ENCODE measurements at regions not wholly inside any gene's neighbourhood (a gene's known extent, or its start where the extent isn't known, plus 50 kb on each side); places are given as distances from the start of the nearest gene placed in this dataset.

DNA sequence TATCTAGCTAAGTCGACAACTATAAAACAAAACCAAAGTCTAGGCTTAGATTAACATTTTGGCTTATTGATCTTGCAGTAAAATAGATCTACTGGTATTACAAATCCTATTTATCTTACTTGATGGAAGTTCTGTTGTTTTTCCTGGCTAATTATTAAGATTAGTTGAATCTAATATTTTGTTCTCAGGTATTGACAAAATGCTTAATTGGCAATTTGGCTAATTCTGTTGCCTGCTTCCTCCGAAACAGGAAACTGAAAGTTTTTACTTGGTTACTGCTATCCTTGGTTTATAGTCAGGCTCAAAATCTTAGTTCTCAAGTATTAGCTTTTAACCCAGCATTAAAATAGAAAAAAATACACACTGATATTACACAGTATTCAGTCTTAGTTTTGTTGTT is 820.5 kb downstream of the NR2F1-AS1 start:
- H3K4me3 ChIP-seq (ENCODE audit: low read depth, low read length) = no peak overlapping the region
- no peak for DNase-seq (ENCODE audit: low read depth)
- TF ChIP-seq MYC (IDR thresholded peaks at IDR 0.05; ENCODE audit: low read depth, low read length) = no peak
- TF ChIP-seq, protein P1, sequence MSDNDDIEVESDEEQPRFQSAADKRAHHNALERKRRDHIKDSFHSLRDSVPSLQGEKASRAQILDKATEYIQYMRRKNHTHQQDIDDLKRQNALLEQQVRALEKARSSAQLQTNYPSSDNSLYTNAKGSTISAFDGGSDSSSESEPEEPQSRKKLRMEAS (IDR thresholded peaks at IDR 0.05; ENCODE audit: low read depth, low read length) = no peak
- no peak for TF ChIP-seq POLR2A (IDR thresholded peaks at IDR 0.05; ENCODE audit: extremely low read depth, insufficient read length)
- no peak for TF ChIP-seq CTCF (IDR thresholded peaks at IDR 0.05; ENCODE audit: low read depth, low read length)

DNA sequence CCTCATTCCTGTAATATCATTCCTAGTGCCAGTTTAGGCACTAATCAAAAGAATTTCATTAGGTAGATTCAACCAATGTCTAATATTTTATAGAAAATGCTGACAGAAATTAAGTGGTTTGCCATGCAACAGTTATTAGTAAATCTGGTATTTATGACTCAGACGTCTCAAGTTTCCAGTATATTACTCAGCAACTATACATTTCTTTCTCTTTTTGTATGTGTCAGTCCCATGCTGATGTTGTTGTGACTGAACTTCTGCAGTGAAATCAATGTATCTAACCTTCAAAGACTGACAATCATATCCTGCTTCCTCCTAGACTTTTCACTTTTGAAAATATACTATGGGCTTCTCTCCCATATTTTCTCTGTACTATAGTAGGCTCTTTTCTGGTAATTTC is 822.5 kb downstream of the NR2F1-AS1 start:
- no peak for DNase-seq (ENCODE audit: low read depth)
- H3K4me3 ChIP-seq (ENCODE audit: low read depth, low read length) = no peak overlapping the region
- no peak for TF ChIP-seq POLR2A (IDR thresholded peaks at IDR 0.05; ENCODE audit: extremely low read depth, insufficient read length)
- TF ChIP-seq, protein P1 (IDR thresholded peaks at IDR 0.05; ENCODE audit: low read depth, low read length) = no peak
- no peak for TF ChIP-seq MYC (IDR thresholded peaks at IDR 0.05; ENCODE audit: low read depth, low read length)
- no peak for TF ChIP-seq CTCF (IDR thresholded peaks at IDR 0.05; ENCODE audit: low read depth, low read length)

DNA sequence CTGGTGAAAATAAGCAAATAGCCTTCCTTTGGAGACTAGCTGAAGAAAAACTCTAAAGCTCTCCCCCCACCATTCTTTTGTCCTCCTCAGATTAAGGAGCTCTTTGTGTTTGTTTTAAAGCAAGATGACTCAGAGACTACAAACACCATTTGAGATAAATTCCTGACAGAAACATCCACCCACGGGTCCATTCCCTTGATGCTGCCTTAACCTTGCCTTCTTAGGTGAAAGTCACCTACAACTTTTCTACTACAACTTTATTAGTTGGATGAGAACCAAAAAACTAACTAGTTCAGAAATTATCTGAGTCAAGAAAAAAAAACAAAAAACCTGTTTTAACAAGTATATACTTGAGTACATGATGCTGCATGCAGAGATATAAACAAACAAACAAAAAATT is 831.1 kb downstream of the NR2F1-AS1 start:
- TF ChIP-seq POLR2A (IDR thresholded peaks at IDR 0.05; ENCODE audit: extremely low read depth, insufficient read length) (no peak), MYC (IDR thresholded peaks at IDR 0.05; ENCODE audit: low read depth, low read length) (no peak), CTCF (IDR thresholded peaks at IDR 0.05; ENCODE audit: low read depth, low read length) (no peak)
- TF ChIP-seq, protein P1 (IDR thresholded peaks at IDR 0.05; ENCODE audit: low read depth, low read length) = no peak
- DNase-seq (ENCODE audit: low read depth) = no peak
- no peak overlapping the region for H3K4me3 ChIP-seq (ENCODE audit: low read depth, low read length)

- TF ChIP-seq, protein P1 (IDR thresholded peaks at IDR 0.05; ENCODE audit: low read depth, low read length) = no peak
- no peak overlapping the region for H3K4me3 ChIP-seq (ENCODE audit: low read depth, low read length)
- no peak for DNase-seq (ENCODE audit: low read depth)
Measured at GRCh38 chr5:92748072-92748676, 832.8 kb downstream of the NR2F1-AS1 start.

GRCh38 chr5:92741906-92742305 is 839.1 kb downstream of the NR2F1-AS1 start:
- DNase-seq (ENCODE audit: low read depth) = no peak
- TF ChIP-seq MYC (IDR thresholded peaks at IDR 0.05; ENCODE audit: low read depth, low read length) (no peak), POLR2A (IDR thresholded peaks at IDR 0.05; ENCODE audit: extremely low read depth, insufficient read length) (no peak), CTCF (IDR thresholded peaks at IDR 0.05; ENCODE audit: low read depth, low read length) (no peak)
- TF ChIP-seq, protein P1 (IDR thresholded peaks at IDR 0.05; ENCODE audit: low read depth, low read length) = no peak
- H3K4me3 ChIP-seq (ENCODE audit: low read depth, low read length) = no peak overlapping the region

DNA sequence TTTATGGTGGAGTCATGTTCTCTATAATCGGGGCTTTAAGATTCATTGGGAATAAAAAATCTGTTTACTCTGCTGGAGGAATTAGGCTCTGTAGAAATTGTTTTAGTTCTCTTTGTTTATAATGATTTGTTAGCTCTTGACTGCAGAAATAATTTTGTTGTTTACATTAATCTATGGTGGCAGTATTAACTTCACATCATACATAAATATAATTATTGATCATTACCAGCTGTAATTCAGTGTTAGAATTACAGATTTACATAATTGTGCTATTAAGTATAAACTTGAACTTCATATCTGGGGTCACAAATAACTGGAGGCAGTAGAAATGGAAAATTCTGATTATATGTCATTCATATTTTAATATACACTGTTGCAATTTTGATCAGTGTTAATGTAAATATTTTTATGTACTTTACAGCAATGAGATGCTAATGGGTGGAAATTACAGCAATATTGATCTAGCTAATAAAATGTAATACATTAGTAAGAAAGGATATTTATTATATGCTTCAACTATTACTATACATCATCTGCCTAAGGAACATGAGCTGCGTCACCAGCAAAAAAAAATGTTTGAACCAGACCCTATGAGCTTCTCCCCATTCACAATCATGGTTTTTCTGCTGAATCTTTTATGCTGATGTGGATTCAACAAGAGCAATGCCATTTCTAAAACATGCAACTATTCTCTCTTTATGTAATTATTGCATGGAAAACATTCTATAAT is 846.6 kb downstream of the NR2F1-AS1 start:
- TF ChIP-seq CTCF (IDR thresholded peaks at IDR 0.05; ENCODE audit: low read depth, low read length) (no peak), MYC (IDR thresholded peaks at IDR 0.05; ENCODE audit: low read depth, low read length) (no peak), POLR2A (IDR thresholded peaks at IDR 0.05; ENCODE audit: extremely low read depth, insufficient read length) (no peak)
- TF ChIP-seq, protein P1 (IDR thresholded peaks at IDR 0.05; ENCODE audit: low read depth, low read length) = no peak
- no peak overlapping the region for H3K4me3 ChIP-seq (ENCODE audit: low read depth, low read length)
- DNase-seq (ENCODE audit: low read depth) = no peak

Data from NB4 (cell line).